ENCODE measurements at regions not wholly inside any gene's neighbourhood (a gene's known extent, or its start where the extent isn't known, plus 50 kb on each side); places are given as distances from the start of the nearest gene placed in this dataset.

- Histone ChIP-seq H3K4me3 (no peak overlapping the region), H3K4me2 (no peak overlapping the region), H3K4me1 (no peaks in the 10 kb centered on the region), H3K27ac (no peak overlapping the region), H3K9me3 (no peaks in the 10 kb centered on the region)
- POLR2A ChIA-PET: no interaction called here
- CTCF ChIA-PET: interaction anchor here (0.7 kb wide), 1 partner anchor 23 kb away, joined by 3 read pairs; no protein-coding TSS in a partner anchor
- 41% methylated on average over 3 of the region's 4 CpGs for WGBS (ENCODE audit: missing lambda C conversion rate)
- ATAC-seq (no peak), DNase-seq (ENCODE audit: low read depth in 1 of 2, low spot score in 1 of 2) (no peak), FAIRE-seq (no peak)
- no peak for TF ChIP-seq RCOR1 (IDR thresholded peaks at IDR 0.05; ENCODE audit: low read depth, low read length)
Observed at GRCh38 chr6:156315146-156315545, 462.0 kb upstream of the ARID1B start.

- 53% methylated on average over 3 of the region's 3 CpGs for WGBS (ENCODE audit: missing lambda C conversion rate)
- no peak overlapping the region for H3K27ac ChIP-seq
- CTCF ChIA-PET: no interaction called here
- H3K4me1 ChIP-seq: no peaks in the 10 kb centered on the region
- TF ChIP-seq MAZ (IDR thresholded peaks at IDR 0.05; ENCODE audit: borderline replicate concordance, low read depth, low read length) (no peak), EHF (CRISPR knock-in tag; IDR thresholded peaks at IDR 0.05) (no peak), HOXA7 (CRISPR knock-in tag; IDR thresholded peaks at IDR 0.05) (no peak), KDM5A (IDR thresholded peaks at IDR 0.05) (no peak), TFCP2L1 (CRISPR knock-in tag; IDR thresholded peaks at IDR 0.05) (no peak), HDAC2 (IDR thresholded peaks at IDR 0.05) (no peak), CEBPB (IDR thresholded peaks at IDR 0.05) (no peak), BHLHE40 (IDR thresholded peaks at IDR 0.05; ENCODE audit: low read depth, low read length) (no peak), SREBF2 (IDR thresholded peaks at IDR 0.05) (no peak), CBX8 (IDR thresholded peaks at IDR 0.05) (no peak), SMC3 (IDR thresholded peaks at IDR 0.05) (no peak), TP53 (CRISPR knock-in tag; IDR thresholded peaks at IDR 0.05) (no peak)
- H3K4me2 ChIP-seq: no peak overlapping the region
- FAIRE-seq (no peak), ATAC-seq (no peak), DNase-seq (ENCODE audit: low read depth in 1 of 2, low spot score in 1 of 2) (no peak)
- H3K9me3 ChIP-seq: no peaks in the 10 kb centered on the region
- H3K4me3 ChIP-seq: no peak overlapping the region
- POLR2A ChIA-PET: no interaction called here
Observed at GRCh38 chr6:156313037-156313436, 464.1 kb upstream of the ARID1B start.

- no peak overlapping the region for H3K27ac ChIP-seq
- no peak for DNase-seq (ENCODE audit: low read depth in 1 of 2, low spot score in 1 of 2)
- TF ChIP-seq FOSL2 (IDR thresholded peaks at IDR 0.05): no peak
- TF ChIP-seq FOSL2 (CRISPR knock-in tag; IDR thresholded peaks at IDR 0.05): no peak
- TF ChIP-seq MAFK (IDR thresholded peaks at IDR 0.05; ENCODE audit: partially characterized antibody): no peak
- no peak for TF ChIP-seq MYC (IDR thresholded peaks at IDR 0.05; ENCODE audit: borderline replicate concordance, low read length)
- TF ChIP-seq POLR2A (IDR thresholded peaks at IDR 0.05; ENCODE audit: low read length): no peak
- no peak for TF ChIP-seq ZFP36 (IDR thresholded peaks at IDR 0.05; ENCODE audit: borderline replicate concordance, partially characterized antibody)
- TF ChIP-seq HOXB13 (CRISPR knock-in tag; IDR thresholded peaks at IDR 0.05; ENCODE audit: low read depth): no peak
- TF ChIP-seq USF2 (IDR thresholded peaks at IDR 0.05): no peak
- no peak for TF ChIP-seq SMC3 (IDR thresholded peaks at IDR 0.05)
- ATAC-seq: no peak
- ChIA-PET POLR2A (no interaction called here), CTCF (no interaction called here)
- no peaks in the 10 kb centered on the region for H3K9me3 ChIP-seq
- H3K4me3 ChIP-seq: no peak overlapping the region
- H3K4me2 ChIP-seq: no peak overlapping the region
- H3K4me1 ChIP-seq: no peaks in the 10 kb centered on the region
- no peak for FAIRE-seq
Observed at GRCh38 chr6:156311291-156311690, 465.9 kb upstream of the ARID1B start.

GRCh38 chr6:156310701-156311100 lies 466.5 kb upstream of the ARID1B start:
- Histone ChIP-seq H3K9me3 (no peaks in the 10 kb centered on the region), H3K4me3 (no peak overlapping the region), H3K27ac (no peak overlapping the region), H3K4me2 (no peak overlapping the region), H3K4me1 (no peaks in the 10 kb centered on the region)
- TF ChIP-seq HDAC2 (IDR thresholded peaks at IDR 0.05) (no peak), HOXB13 (CRISPR knock-in tag; IDR thresholded peaks at IDR 0.05; ENCODE audit: low read depth) (no peak), FOSL2 (IDR thresholded peaks at IDR 0.05) (no peak), FOSL2 (CRISPR knock-in tag; IDR thresholded peaks at IDR 0.05) (no peak), HMGXB4 (CRISPR knock-in tag; IDR thresholded peaks at IDR 0.05; ENCODE audit: borderline replicate concordance) (no peak), RARB (CRISPR knock-in tag; IDR thresholded peaks at IDR 0.05) (no peak), MAFK (IDR thresholded peaks at IDR 0.05; ENCODE audit: partially characterized antibody) (no peak), MYC (IDR thresholded peaks at IDR 0.05; ENCODE audit: borderline replicate concordance, low read length) (no peak), ZNF302 (CRISPR knock-in tag; IDR thresholded peaks at IDR 0.05) (no peak), NFE2L2 (conservative IDR thresholded peaks at IDR 0.05; ENCODE audit: low read length) (no peak), ESRRA (IDR thresholded peaks at IDR 0.05; ENCODE audit: borderline replicate concordance, low read length) (no peak), ZFP36 (IDR thresholded peaks at IDR 0.05; ENCODE audit: borderline replicate concordance, partially characterized antibody) (no peak), ZC3H11A (IDR thresholded peaks at IDR 0.05) (no peak), RFX5 (IDR thresholded peaks at IDR 0.05) (no peak), SMC3 (IDR thresholded peaks at IDR 0.05) (no peak), CHD4 (IDR thresholded peaks at IDR 0.05; ENCODE audit: borderline replicate concordance) (no peak), CHD2 (IDR thresholded peaks at IDR 0.05; ENCODE audit: low read length, partially characterized antibody) (no peak), BHLHE40 (IDR thresholded peaks at IDR 0.05; ENCODE audit: low read depth, low read length) (no peak)
- FAIRE-seq (no peak), DNase-seq (ENCODE audit: low read depth in 1 of 2, low spot score in 1 of 2) (no peak), ATAC-seq (no peak)
- CTCF ChIA-PET: no interaction called here
- WGBS (ENCODE audit: missing lambda C conversion rate): 22% methylated on average over 6 of the region's 6 CpGs
- POLR2A ChIA-PET: no interaction called here

Measured in A549 (cell line).